Fibroblast of the aortic adventitia (primary cell): ENCODE measurements at regions not wholly inside any gene's neighbourhood (a gene's known extent, or its start where the extent isn't known, plus 50 kb on each side); places are given as distances from the start of the nearest gene placed in this dataset.
A peak's percentile ranks its signal among the peaks of the same experiment; 100 is the strongest.

ENCODE experiments used
- DNase-seq: peaks from one replicate; pipeline ENCODE4 v3.0.0-alpha.2; 2010; ENCODE audit warnings: low read depth
- H3K4me3 ChIP-seq: 2 replicates; pipeline ENCODE4 v1.5.1; 2011; ENCODE audit warnings: low read depth, mild to moderate bottlenecking, control low read depth, low read length, moderate library complexity
- TF ChIP-seq, protein P1 (sequence below): IDR thresholded peaks from 2 replicates; pipeline ENCODE4 v1.5.1; 2011; ENCODE audit warnings: mild to moderate bottlenecking, low read length, control low read depth, inconsistent platforms; ENCODE audit not compliant: insufficient read depth

DNA sequence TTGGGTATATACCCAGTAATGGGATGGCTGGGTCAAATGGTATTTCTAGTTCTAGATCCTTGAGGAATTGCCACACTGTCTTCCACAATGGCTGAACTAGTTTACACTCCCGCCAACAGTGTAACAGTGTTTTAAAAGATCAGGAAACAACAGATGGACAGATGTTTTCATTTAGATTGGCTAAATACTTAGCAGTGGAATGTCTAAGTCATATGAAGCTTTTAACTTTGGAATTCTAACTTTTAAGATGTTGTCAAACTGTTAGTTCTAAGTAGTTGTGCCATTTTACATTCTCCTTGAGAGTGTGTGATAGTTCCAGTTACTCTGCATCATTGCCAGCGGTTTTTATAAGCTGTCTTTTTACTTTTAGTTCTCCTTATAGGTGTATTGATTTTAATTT is 688.8 kb downstream of the SEMA5A start:
- H3K4me3 ChIP-seq: no peak overlapping the region
- TF ChIP-seq, protein P1, sequence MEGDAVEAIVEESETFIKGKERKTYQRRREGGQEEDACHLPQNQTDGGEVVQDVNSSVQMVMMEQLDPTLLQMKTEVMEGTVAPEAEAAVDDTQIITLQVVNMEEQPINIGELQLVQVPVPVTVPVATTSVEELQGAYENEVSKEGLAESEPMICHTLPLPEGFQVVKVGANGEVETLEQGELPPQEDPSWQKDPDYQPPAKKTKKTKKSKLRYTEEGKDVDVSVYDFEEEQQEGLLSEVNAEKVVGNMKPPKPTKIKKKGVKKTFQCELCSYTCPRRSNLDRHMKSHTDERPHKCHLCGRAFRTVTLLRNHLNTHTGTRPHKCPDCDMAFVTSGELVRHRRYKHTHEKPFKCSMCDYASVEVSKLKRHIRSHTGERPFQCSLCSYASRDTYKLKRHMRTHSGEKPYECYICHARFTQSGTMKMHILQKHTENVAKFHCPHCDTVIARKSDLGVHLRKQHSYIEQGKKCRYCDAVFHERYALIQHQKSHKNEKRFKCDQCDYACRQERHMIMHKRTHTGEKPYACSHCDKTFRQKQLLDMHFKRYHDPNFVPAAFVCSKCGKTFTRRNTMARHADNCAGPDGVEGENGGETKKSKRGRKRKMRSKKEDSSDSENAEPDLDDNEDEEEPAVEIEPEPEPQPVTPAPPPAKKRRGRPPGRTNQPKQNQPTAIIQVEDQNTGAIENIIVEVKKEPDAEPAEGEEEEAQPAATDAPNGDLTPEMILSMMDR: no peak
- DNase-seq: peak; percentile 11

DNA sequence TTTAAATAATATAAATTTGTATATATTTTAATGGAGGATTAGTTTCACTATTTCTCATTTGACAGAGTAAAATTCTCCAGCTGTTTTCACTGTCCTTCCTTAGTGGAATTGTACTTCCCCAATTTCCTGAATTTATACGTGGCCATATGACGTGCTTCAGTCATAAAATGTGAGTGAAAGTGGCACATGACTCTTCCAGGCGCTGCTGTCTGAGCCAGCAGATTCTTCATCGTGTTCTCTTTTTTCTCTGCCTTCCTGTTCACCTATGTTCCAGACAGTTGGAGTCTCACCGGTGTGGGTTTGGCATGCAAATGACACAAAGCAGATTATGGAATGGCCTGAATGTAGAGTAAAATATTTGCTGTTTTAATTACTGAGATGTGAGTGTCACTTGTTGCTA is 684.1 kb downstream of the SEMA5A start:
- H3K4me3 ChIP-seq: no peak overlapping the region
- DNase-seq: no peak
- TF ChIP-seq, protein P1: no peak

DNA sequence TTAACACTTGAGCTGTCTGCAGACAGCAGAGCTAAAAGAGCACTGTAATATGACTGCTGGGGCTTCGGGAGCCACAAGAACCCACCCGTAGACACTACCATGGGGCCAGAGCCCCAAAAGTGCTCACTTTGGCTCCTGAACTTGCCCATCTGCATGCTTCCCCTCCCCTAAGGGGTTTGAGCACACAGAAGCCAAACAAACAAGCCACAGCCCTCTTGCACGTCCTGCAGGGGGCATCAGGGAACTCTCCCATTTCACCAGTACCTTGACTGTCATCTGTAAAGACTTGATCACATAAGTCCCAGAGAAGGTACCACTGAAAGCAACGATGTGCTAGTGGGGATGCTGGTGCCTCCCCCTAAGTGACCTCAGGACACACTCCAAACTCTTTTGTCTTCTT is 681.8 kb downstream of the SEMA5A start:
- peak; percentile 9 for DNase-seq
- TF ChIP-seq, protein P1: peak; percentile 34
- no peak overlapping the region for H3K4me3 ChIP-seq

DNA sequence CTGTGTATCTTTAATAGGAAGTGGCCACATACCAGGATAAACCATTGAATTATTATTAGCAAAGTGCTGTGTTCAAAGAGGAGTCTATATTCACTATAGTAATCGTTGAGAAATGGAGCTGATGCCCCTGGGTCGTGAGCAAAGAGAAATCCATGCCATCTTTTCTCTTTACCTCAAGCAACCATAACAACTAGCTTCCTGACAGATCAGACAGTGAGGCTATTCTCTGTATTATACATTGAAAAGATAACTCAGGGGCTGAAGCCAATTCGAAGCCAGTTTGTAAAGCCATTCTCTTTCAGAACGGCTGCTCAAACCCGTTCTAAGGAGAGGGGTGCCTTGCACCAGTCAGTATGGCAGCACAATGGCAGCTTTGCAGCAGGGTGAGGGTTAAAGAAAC is 680.6 kb downstream of the SEMA5A start:
- DNase-seq: no peak
- no peak overlapping the region for H3K4me3 ChIP-seq
- TF ChIP-seq, protein P1: no peak

DNA sequence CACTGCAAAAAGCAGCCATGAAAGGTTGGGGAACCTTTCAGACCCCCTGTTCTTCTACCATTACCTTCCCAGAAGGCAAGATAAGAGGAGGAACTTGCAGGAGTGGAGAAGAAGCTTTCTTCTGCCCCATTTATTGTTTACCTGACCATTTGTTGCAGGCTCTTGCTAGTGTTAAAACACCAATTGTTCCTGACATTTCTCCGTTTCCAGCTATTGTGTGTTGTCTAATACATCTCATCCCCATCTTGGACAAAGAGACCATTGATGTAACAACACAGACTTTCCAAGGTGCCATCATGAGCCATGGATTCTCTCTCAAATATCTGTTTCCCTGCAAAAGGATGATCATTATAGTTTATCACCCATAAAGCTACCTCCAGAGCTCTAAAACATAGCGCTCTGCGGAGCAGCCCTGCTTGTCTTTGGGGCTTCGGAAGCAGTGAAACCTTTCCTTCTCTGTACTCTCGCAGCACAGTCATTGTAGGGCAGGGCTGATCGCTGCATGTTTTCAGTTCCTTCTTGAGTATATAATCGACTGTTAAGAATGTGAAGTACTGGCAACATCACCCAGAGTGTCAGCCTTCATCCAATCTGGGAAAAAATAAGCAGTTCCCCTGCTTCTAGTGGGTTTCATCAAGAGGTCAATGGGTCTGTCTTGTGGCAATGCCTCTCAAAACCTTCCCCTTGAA is 680.0 kb downstream of the SEMA5A start:
- no peak for DNase-seq
- H3K4me3 ChIP-seq: no peak overlapping the region
- TF ChIP-seq, protein P1: no peak

DNA sequence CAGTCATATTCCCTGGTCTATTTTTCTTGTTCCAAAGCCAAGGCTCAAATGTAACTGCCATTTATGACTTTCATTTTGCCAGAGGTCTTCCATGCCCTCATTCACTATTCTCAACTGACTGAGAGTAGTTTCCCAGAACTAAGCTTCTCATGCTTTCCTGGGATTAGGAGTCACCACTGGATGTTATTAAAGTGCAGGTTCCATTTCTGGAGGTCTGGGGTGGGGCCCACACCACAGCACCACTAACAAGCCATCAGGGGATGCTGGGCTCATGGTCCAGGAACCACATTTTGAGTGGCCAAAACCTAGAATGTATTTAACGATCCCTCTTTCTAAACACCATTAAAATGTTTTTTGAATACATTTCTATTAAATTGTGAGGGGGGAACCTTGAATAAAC is 677.6 kb downstream of the SEMA5A start:
- H3K4me3 ChIP-seq: no peak overlapping the region
- DNase-seq: no peak
- TF ChIP-seq, protein P1: no peak

DNA sequence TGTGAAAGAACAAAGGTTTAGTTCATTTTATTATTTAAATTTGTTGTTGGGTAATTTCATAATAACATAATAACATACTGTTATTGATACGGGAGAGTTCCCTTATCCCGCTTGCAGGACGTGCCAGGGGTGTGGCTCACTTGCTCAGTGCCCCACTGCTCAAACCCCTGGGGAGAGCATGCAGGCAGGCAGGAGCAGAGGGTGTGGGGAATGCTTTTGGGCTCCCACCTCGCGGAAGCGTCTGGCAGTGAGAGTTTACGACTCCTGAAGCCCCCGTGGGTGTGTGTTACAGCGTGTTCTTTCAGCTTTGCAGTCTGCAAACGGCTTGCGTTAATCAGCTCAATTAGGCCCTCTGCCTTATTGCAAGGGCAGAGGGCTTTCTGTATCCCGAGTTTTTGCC is 675.9 kb downstream of the SEMA5A start:
- no peak overlapping the region for H3K4me3 ChIP-seq
- TF ChIP-seq, protein P1: no peak
- DNase-seq: no peak
